DND-41 (cell line): ENCODE measurements at regions not wholly inside any gene's neighbourhood (a gene's known extent, or its start where the extent isn't known, plus 50 kb on each side); places are given as distances from the start of the nearest gene placed in this dataset.

ENCODE experiments used
- EZH2 ChIP-seq: IDR thresholded peaks from 3 replicates; pipeline ENCODE4 v1.6.1; 2012; ENCODE audit warnings: borderline replicate concordance, low read depth, mild to moderate bottlenecking, moderate library complexity, low read length, inconsistent platforms; ENCODE audit not compliant: severe bottlenecking
- TF ChIP-seq, protein P1 (sequence below): IDR thresholded peaks from 2 replicates; pipeline ENCODE4 v1.5.1; 2012; ENCODE audit warnings: borderline replicate concordance, low read length, moderate library complexity, mild to moderate bottlenecking; ENCODE audit not compliant: poor library complexity, severe bottlenecking; ENCODE audit errors: extremely low read depth

DNA sequence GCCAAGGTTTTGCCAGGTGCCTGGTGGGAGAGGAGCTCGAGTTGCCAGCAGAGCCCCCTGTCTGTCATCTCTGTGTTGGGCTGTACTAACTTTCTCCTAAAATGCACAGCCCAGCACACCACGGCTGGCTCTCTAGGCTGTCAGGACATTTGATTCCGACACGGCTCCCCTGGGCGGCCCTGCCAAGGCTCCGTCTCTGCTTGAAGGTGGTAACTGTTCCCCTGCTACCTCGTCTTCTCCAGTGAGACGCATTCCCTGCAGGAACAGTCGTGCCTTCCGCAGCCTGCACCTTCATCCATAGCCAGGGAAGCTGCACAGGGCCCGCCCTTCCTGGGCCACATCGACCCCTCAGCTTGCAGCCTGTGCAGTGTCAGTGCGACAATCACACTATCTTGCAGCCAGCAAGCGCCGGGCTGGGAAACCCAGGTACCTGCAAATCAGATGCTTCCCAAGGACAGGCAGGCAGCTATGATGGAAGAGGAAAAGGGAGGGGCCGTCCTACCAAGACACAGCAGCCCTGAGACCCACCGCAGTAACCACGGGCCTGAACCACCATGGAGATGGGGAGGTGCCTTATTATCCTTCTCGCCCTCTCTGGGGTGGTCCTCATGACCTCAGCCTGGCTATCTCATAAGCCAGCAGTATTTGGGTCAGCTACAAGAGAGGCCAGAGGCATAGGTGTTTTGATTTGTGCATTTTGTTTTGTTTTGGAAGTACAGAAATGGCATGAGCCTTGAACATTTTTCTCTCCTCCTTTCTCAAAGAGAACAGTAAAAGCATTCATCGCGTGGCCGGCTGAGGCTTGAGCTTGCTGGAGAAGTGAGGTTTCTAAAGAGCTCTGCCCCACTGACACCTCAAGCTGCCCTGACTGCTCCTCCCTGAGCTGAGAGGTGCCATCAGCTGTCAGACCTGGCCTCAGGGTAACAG is 361.7 kb upstream of the TNRC6C start:
- TF ChIP-seq, protein P1, sequence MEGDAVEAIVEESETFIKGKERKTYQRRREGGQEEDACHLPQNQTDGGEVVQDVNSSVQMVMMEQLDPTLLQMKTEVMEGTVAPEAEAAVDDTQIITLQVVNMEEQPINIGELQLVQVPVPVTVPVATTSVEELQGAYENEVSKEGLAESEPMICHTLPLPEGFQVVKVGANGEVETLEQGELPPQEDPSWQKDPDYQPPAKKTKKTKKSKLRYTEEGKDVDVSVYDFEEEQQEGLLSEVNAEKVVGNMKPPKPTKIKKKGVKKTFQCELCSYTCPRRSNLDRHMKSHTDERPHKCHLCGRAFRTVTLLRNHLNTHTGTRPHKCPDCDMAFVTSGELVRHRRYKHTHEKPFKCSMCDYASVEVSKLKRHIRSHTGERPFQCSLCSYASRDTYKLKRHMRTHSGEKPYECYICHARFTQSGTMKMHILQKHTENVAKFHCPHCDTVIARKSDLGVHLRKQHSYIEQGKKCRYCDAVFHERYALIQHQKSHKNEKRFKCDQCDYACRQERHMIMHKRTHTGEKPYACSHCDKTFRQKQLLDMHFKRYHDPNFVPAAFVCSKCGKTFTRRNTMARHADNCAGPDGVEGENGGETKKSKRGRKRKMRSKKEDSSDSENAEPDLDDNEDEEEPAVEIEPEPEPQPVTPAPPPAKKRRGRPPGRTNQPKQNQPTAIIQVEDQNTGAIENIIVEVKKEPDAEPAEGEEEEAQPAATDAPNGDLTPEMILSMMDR = no peak
- TF ChIP-seq EZH2 = no peak
